Left forelimb (tissue), 1 donor: ENCODE measurements at regions not wholly inside any gene's neighbourhood (a gene's known extent, or its start where the extent isn't known, plus 50 kb on each side); places are given as distances from the start of the nearest gene placed in this dataset.
"Not testable (repeated sequence)": the region's sequence is repeated elsewhere in the genome, so short reads cannot be mapped to it uniquely, and the experiment has no call there.

ENCODE experiments used
- DNase-seq: peaks from one replicate; pipeline ENCODE4 v3.0.0-alpha.2; 2018; ENCODE audit warnings: low spot score

- DNase-seq: no peak
Observed at GRCh38 chr13:39893808-39894207, 238.3 kb downstream of the COG6 start.

GRCh38 chr13:39894586-39894985 is 239.1 kb downstream of the COG6 start:
- no peak for DNase-seq

GRCh38 chr13:39895254-39895653 is 239.8 kb downstream of the COG6 start:
- DNase-seq: no peak

- no peak for DNase-seq
Observed at GRCh38 chr13:39897636-39898035, 242.2 kb downstream of the COG6 start.

- no peak for DNase-seq
Observed at GRCh38 chr13:39900106-39900750, 244.8 kb downstream of the COG6 start.

GRCh38 chr13:39904959-39905358 is 249.5 kb downstream of the COG6 start:
- no peak for DNase-seq

- no peak for DNase-seq
Observed at GRCh38 chr13:39909634-39910033, 254.2 kb downstream of the COG6 start.

- no peak for DNase-seq
Observed at GRCh38 chr13:39910041-39910440, 254.6 kb downstream of the COG6 start.

- no peak for DNase-seq
Observed at GRCh38 chr13:39910833-39911232, 255.4 kb downstream of the COG6 start.

GRCh38 chr13:39913339-39913738 is 257.9 kb downstream of the COG6 start:
- DNase-seq: no peak

- DNase-seq: no peak
Observed at GRCh38 chr13:39913928-39914327, 258.5 kb downstream of the COG6 start.

- no peak for DNase-seq
Observed at GRCh38 chr13:39915418-39915817, 260.0 kb downstream of the COG6 start.

- no peak for DNase-seq
Observed at GRCh38 chr13:39916330-39916729, 260.9 kb downstream of the COG6 start.

- no peak for DNase-seq
Observed at GRCh38 chr13:39918620-39919236, 263.3 kb downstream of the COG6 start.

- no peak for DNase-seq
Observed at GRCh38 chr13:39920613-39921012, 265.2 kb downstream of the COG6 start.

GRCh38 chr13:39926345-39926744 is 270.9 kb downstream of the COG6 start:
- DNase-seq: no peak

- DNase-seq: no peak
Observed at GRCh38 chr13:39928261-39928660, 272.8 kb downstream of the COG6 start.

GRCh38 chr13:39929583-39929982 is 274.1 kb downstream of the COG6 start:
- no peak for DNase-seq

GRCh38 chr13:39930060-39930459 is 274.6 kb downstream of the COG6 start:
- DNase-seq: no peak

GRCh38 chr13:39930544-39931444 is 275.3 kb downstream of the COG6 start:
- DNase-seq: no peak

GRCh38 chr13:39931505-39931904 is 276.0 kb downstream of the COG6 start:
- no peak for DNase-seq

- not testable (repeated sequence) for DNase-seq
Observed at GRCh38 chr13:39932514-39932913, 277.1 kb downstream of the COG6 start.

- no peak for DNase-seq
Observed at GRCh38 chr13:39935155-39935554, 279.7 kb downstream of the COG6 start.
